SK-N-SH treated with all-trans-retinoic acid at 6 μM for 48 hours (cell line): ENCODE measurements at regions not wholly inside any gene's neighbourhood (a gene's known extent, or its start where the extent isn't known, plus 50 kb on each side); places are given as distances from the start of the nearest gene placed in this dataset.

Source experiments
- ARNTL ChIP-seq: fragments of 450-650 bp; formaldehyde crosslinking; IDR thresholded peaks from 2 replicates; pipeline ENCODE4 v1.5.0; 2020; ENCODE audit warnings: low read depth, mild to moderate bottlenecking, moderate library complexity, borderline replicate concordance
- BACH2 ChIP-seq: fragments of 250-450 bp; sonication (Bioruptor Pico); IDR thresholded peaks from 2 replicates; pipeline ENCODE4 v1.9.0; 2021; ENCODE audit warnings: mild to moderate bottlenecking, borderline replicate concordance
- CREB5 ChIP-seq: fragments of 250-450 bp; sonication (Bioruptor Pico); IDR thresholded peaks from 2 replicates; pipeline ENCODE4 v1.5.1; 2020; ENCODE audit warnings: low read depth, mild to moderate bottlenecking, moderate library complexity
- CSDC2 ChIP-seq: fragments of 250-450 bp; sonication (Bioruptor Pico); IDR thresholded peaks from 2 replicates; pipeline ENCODE4 v1.5.0; 2020; ENCODE audit warnings: mild to moderate bottlenecking, moderate library complexity
- GLIS3 ChIP-seq: fragments of 250-450 bp; sonication (Bioruptor Pico); IDR thresholded peaks from 2 replicates; pipeline ENCODE4 v1.5.0; 2020; ENCODE audit warnings: mild to moderate bottlenecking, moderate library complexity
- OSR1 ChIP-seq: fragments of 250-450 bp; sonication (Bioruptor Pico); IDR thresholded peaks from 2 replicates; pipeline ENCODE4 v1.8.0; 2022; ENCODE audit warnings: moderate library complexity, mild to moderate bottlenecking, inconsistent platforms
- PATZ1 ChIP-seq: fragments of 250-450 bp; sonication (Bioruptor Pico); IDR thresholded peaks from 2 replicates; pipeline ENCODE4 v1.8.0; 2020; ENCODE audit warnings: mild to moderate bottlenecking, moderate library complexity, borderline replicate concordance
- PPARA ChIP-seq: fragments of 250-450 bp; sonication (Bioruptor Pico); IDR thresholded peaks from 2 replicates; pipeline ENCODE4 v1.5.0; 2020; ENCODE audit warnings: mild to moderate bottlenecking, borderline replicate concordance
- RARB ChIP-seq: fragments of 250-450 bp; sonication (Bioruptor Pico); IDR thresholded peaks from 2 replicates; pipeline ENCODE4 v1.8.0; 2021; ENCODE audit warnings: mild to moderate bottlenecking, moderate library complexity
- SNAI2 ChIP-seq: fragments of 250-450 bp; sonication (Bioruptor Pico); IDR thresholded peaks from 2 replicates; pipeline ENCODE4 v1.5.0; 2020; ENCODE audit warnings: mild to moderate bottlenecking, moderate library complexity
- TCF4 ChIP-seq: fragments of 250-450 bp; sonication (Bioruptor Pico); IDR thresholded peaks from 2 replicates; pipeline ENCODE4 v1.8.0; 2021; ENCODE audit warnings: mild to moderate bottlenecking, moderate library complexity, borderline replicate concordance
- ZFP3 ChIP-seq: fragments of 250-450 bp; sonication (Bioruptor Pico); IDR thresholded peaks from 2 replicates; pipeline ENCODE4 v1.5.0; 2020; ENCODE audit warnings: mild to moderate bottlenecking, moderate library complexity
- ZFP30 ChIP-seq: fragments of 450-650 bp; formaldehyde crosslinking; IDR thresholded peaks from 2 replicates; pipeline ENCODE4 v1.5.0; 2022; ENCODE audit warnings: mild to moderate bottlenecking, moderate library complexity
- TF ChIP-seq, protein P1 (sequence below): fragments of 250-450 bp; sonication (Bioruptor Pico); IDR thresholded peaks from 2 replicates; pipeline ENCODE4 v1.5.0; 2020; ENCODE audit warnings: mild to moderate bottlenecking, moderate library complexity

- TF ChIP-seq ARNTL = no peak
- no peak for TF ChIP-seq OSR1
- no peak for TF ChIP-seq PPARA (CRISPR knock-in tag)
- TF ChIP-seq CSDC2 = no peak
- no peak for TF ChIP-seq SNAI2 (CRISPR knock-in tag)
- TF ChIP-seq, protein P1, sequence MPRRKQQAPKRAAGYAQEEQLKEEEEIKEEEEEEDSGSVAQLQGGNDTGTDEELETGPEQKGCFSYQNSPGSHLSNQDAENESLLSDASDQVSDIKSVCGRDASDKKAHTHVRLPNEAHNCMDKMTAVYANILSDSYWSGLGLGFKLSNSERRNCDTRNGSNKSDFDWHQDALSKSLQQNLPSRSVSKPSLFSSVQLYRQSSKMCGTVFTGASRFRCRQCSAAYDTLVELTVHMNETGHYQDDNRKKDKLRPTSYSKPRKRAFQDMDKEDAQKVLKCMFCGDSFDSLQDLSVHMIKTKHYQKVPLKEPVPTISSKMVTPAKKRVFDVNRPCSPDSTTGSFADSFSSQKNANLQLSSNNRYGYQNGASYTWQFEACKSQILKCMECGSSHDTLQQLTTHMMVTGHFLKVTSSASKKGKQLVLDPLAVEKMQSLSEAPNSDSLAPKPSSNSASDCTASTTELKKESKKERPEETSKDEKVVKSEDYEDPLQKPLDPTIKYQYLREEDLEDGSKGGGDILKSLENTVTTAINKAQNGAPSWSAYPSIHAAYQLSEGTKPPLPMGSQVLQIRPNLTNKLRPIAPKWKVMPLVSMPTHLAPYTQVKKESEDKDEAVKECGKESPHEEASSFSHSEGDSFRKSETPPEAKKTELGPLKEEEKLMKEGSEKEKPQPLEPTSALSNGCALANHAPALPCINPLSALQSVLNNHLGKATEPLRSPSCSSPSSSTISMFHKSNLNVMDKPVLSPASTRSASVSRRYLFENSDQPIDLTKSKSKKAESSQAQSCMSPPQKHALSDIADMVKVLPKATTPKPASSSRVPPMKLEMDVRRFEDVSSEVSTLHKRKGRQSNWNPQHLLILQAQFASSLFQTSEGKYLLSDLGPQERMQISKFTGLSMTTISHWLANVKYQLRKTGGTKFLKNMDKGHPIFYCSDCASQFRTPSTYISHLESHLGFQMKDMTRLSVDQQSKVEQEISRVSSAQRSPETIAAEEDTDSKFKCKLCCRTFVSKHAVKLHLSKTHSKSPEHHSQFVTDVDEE (CRISPR knock-in tag) = no peak
- no peak for TF ChIP-seq GLIS3
- TF ChIP-seq PATZ1 = no peak
- no peak for TF ChIP-seq BACH2 (CRISPR knock-in tag)
- no peak for TF ChIP-seq CREB5 (CRISPR knock-in tag)
- no peak for TF ChIP-seq TCF4
- TF ChIP-seq ZFP30 (CRISPR knock-in tag) = no peak
- no peak for TF ChIP-seq RARB (CRISPR knock-in tag)
- no peak for TF ChIP-seq ZFP3
Observed at GRCh38 chr2:194252127-194252526, 1404.9 kb upstream of the SLC39A10 start.
